Upper lobe of left lung (tissue), 6 donors: ENCODE measurements at regions not wholly inside any gene's neighbourhood (a gene's known extent, or its start where the extent isn't known, plus 50 kb on each side); places are given as distances from the start of the nearest gene placed in this dataset.

Source experiments
- ATAC-seq, 2 donors: fragments of 200-7000 bp; cut with Tn5 transposase; one replicate each; pipeline ENCODE4 v1.9.1; 2022; ENCODE audit warnings: mild to moderate bottlenecking in 2 of 2, moderate library complexity in 2 of 2; ENCODE audit not compliant: low FRiP score in 2 of 2
- DNase-seq, 2 donors: peaks; one replicate each; pipeline ENCODE4 v3.0.0-alpha.2; 2019 to 2020
- H3K27ac ChIP-seq, 4 donors: fragments of 200-600 bp; sonication (generic); one replicate each; pipeline ENCODE4 v1.5.1; 2016 to 2019
- H3K27me3 ChIP-seq, 4 donors: fragments of 200-600 bp; sonication (generic); one replicate each; pipeline ENCODE4 v1.5.1; 2017 to 2019
- H3K36me3 ChIP-seq, 4 donors: fragments of 200-600 bp; sonication (generic); one replicate each; pipeline ENCODE4 v1.5.1; 2016 to 2019
- H3K4me1 ChIP-seq, 4 donors: fragments of 200-600 bp; sonication (generic); one replicate each; pipeline ENCODE4 v1.5.1; 2018 to 2019
- H3K4me3 ChIP-seq, 4 donors: fragments of 200-600 bp; sonication (generic); one replicate each; pipeline ENCODE4 v1.5.1; 2017 to 2019; ENCODE audit warnings: mild to moderate bottlenecking in 2 of 4, moderate library complexity in 1 of 4
- H3K9me3 ChIP-seq, 4 donors: fragments of 200-600 bp; sonication (generic); one replicate each; pipeline ENCODE4 v1.5.1; 2018 to 2019
- EP300 ChIP-seq, 4 donors: sonication (generic); formaldehyde crosslinking; IDR thresholded peaks; one replicate each; pipeline ENCODE4 v1.5.1; 2017; ENCODE audit warnings: antibody characterized with exemption in 4 of 4, control low read depth in 2 of 4
- POLR2A ChIP-seq, 4 donors: fragments of 450-650 bp; IDR thresholded peaks; one replicate each; pipeline ENCODE4 v1.5.1; 2016 to 2017; ENCODE audit warnings: antibody characterized with exemption in 4 of 4, mild to moderate bottlenecking in 2 of 4
- POLR2AphosphoS5 ChIP-seq, 2 donors: sonication (generic); formaldehyde crosslinking; IDR thresholded peaks; one replicate each; pipeline ENCODE4 v1.5.1; 2017; ENCODE audit warnings: antibody characterized with exemption in 2 of 2
- WGBS, 2 donors: methylation state at CpG; one replicate each; pipeline ENCODE4 v1.1.5; 2017 to 2018; 5-methylcytosine and 5-hydroxymethylcytosine counted together
- TF ChIP-seq, protein P1 (sequence below), 6 experiments: fragments of 450-650 bp in 4 of 6; fragments of 200-600 bp in 2 of 6; sonication (generic) in 2 of 6; IDR thresholded peaks; one replicate each; pipeline ENCODE4 v1.5.1; 2016 to 2019; ENCODE audit warnings: antibody characterized with exemption in 6 of 6
- donor health status: DM: no; HTN: no; CAD: no; lungs with moderate emphysema.
- donor health status: DM: no; HTN: yes; CAD: no; lungs with severe emphysema.

DNA sequence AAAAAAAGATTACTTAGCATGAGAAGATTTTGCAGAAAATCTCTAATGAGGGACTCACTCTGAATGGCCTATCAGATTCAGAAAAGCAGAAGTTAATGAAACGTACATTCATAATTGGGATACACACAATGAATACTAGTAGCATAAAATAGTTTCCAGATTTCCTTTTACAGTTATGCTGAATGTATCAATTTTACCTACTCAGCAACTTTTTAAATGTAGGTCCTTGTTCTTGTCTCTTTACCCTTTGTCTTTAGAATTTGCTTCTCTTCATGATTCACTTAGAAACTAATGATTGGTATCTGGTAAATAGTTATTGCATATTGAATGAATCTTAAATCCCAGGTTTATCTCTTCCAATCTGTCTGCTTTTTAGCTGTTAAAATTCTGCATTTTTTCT, 458.8 kb downstream of the DSC3 start:
- no peak for ATAC-seq
- H3K4me3 ChIP-seq: no peak overlapping the region
- H3K4me1 ChIP-seq: no peaks in the 10 kb centered on the region
- DNase-seq: no peak
- H3K27me3 ChIP-seq: no peaks in the 10 kb centered on the region
- TF ChIP-seq POLR2A (IDR thresholded peaks at IDR 0.05): no peak
- TF ChIP-seq EP300 (IDR thresholded peaks at IDR 0.05): no peak
- TF ChIP-seq, protein P1, sequence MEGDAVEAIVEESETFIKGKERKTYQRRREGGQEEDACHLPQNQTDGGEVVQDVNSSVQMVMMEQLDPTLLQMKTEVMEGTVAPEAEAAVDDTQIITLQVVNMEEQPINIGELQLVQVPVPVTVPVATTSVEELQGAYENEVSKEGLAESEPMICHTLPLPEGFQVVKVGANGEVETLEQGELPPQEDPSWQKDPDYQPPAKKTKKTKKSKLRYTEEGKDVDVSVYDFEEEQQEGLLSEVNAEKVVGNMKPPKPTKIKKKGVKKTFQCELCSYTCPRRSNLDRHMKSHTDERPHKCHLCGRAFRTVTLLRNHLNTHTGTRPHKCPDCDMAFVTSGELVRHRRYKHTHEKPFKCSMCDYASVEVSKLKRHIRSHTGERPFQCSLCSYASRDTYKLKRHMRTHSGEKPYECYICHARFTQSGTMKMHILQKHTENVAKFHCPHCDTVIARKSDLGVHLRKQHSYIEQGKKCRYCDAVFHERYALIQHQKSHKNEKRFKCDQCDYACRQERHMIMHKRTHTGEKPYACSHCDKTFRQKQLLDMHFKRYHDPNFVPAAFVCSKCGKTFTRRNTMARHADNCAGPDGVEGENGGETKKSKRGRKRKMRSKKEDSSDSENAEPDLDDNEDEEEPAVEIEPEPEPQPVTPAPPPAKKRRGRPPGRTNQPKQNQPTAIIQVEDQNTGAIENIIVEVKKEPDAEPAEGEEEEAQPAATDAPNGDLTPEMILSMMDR (IDR thresholded peaks at IDR 0.05): no peak
- TF ChIP-seq POLR2AphosphoS5 (IDR thresholded peaks at IDR 0.05): no peak
- no peaks in the 10 kb centered on the region for H3K36me3 ChIP-seq
- WGBS, 2 donors: 84 to 93% methylated on average over 1 of the region's 1 CpG
- no peak overlapping the region for H3K27ac ChIP-seq
- H3K9me3 ChIP-seq: no peaks in the 10 kb centered on the region

DNA sequence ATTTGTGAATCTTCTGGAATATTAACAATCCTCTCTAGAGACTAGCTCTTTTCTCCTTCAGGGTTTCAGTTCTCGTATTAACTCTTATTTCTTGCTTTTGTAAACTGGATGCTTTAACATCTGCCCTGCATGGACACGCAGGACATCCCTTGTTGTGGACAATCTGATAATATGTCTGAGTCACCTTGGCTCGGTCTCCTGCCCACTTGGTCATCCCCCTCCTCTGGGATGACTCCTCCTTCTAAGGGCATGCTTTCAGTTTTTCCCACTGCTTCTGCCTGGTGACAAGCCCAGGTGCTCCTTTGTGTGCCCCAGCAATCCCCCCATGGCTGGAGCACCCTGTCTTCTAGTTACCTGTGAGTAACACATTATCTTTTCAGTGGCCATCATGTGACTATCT, 460.5 kb downstream of the DSC3 start:
- no peaks in the 10 kb centered on the region for H3K9me3 ChIP-seq
- no peaks in the 10 kb centered on the region for H3K27me3 ChIP-seq
- ATAC-seq: no peak
- TF ChIP-seq POLR2AphosphoS5 (IDR thresholded peaks at IDR 0.05): no peak
- TF ChIP-seq, protein P1 (IDR thresholded peaks at IDR 0.05): no peak
- TF ChIP-seq EP300 (IDR thresholded peaks at IDR 0.05): no peak
- no peak for TF ChIP-seq POLR2A (IDR thresholded peaks at IDR 0.05)
- DNase-seq: no peak
- no peaks in the 10 kb centered on the region for H3K4me1 ChIP-seq
- WGBS, 2 donors: 87 to 92% methylated on average over 3 of the region's 3 CpGs
- no peak overlapping the region for H3K4me3 ChIP-seq
- no peak overlapping the region for H3K27ac ChIP-seq
- no peaks in the 10 kb centered on the region for H3K36me3 ChIP-seq

DNA sequence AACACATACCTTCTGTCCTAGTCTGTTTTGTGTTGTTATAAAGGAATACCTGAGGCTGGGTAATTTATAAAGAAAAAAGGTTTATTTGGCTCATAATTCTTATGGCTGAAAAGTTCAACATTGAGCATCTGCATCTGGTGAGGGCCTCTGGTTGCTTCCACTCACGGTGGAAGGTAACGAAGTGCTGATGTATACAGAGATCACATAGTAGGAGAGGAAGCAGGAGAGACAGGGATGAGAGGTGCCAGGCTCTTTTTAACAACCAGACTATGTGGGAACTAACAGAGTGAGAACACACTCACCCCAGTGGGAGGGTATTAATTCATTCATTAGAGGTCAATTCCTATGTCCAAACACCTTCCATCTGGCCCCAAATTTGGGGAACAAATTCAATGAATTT, 463.8 kb downstream of the DSC3 start:
- no peaks in the 10 kb centered on the region for H3K4me1 ChIP-seq
- H3K9me3 ChIP-seq: no peaks in the 10 kb centered on the region
- H3K4me3 ChIP-seq: no peak overlapping the region
- no peak overlapping the region for H3K27ac ChIP-seq
- no peaks in the 10 kb centered on the region for H3K27me3 ChIP-seq
- no peak for ATAC-seq
- DNase-seq: no peak
- TF ChIP-seq POLR2AphosphoS5 (IDR thresholded peaks at IDR 0.05) (no peak), EP300 (IDR thresholded peaks at IDR 0.05) (no peak), POLR2A (IDR thresholded peaks at IDR 0.05) (no peak)
- TF ChIP-seq, protein P1 (IDR thresholded peaks at IDR 0.05): no peak
- no peaks in the 10 kb centered on the region for H3K36me3 ChIP-seq
- 59 to 78% methylated on average over 2 of the region's 2 CpGs for WGBS, 2 donors

DNA sequence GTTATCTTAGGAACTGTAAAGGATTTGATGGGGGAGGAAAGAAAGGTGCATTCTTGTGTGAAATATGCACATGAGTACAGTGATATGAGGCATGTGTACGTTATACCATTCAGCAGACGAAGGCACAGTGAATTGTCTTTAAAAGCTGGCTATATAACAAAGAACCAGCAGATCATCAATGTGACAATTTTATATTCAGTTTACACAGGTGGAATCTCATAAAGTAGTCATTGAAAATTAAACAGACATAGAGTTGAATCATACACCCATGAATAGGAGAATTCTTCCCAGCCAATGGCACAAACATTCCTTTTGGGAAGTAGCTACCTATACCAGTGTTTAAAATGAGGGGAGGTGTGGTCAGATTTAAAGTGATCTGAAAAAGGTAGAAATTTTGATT, 470.3 kb downstream of the DSC3 start:
- no peak overlapping the region for H3K27ac ChIP-seq
- ATAC-seq: no peak
- H3K36me3 ChIP-seq: no peaks in the 10 kb centered on the region
- H3K9me3 ChIP-seq: no peaks in the 10 kb centered on the region
- no peak overlapping the region for H3K4me3 ChIP-seq
- 78 to 90% methylated on average over 2 of the region's 2 CpGs for WGBS, 2 donors
- no peaks in the 10 kb centered on the region for H3K27me3 ChIP-seq
- no peaks in the 10 kb centered on the region for H3K4me1 ChIP-seq
- no peak for DNase-seq
- TF ChIP-seq POLR2AphosphoS5 (IDR thresholded peaks at IDR 0.05): no peak
- no peak for TF ChIP-seq EP300 (IDR thresholded peaks at IDR 0.05)
- TF ChIP-seq, protein P1 (IDR thresholded peaks at IDR 0.05): no peak
- TF ChIP-seq POLR2A (IDR thresholded peaks at IDR 0.05): no peak

DNA sequence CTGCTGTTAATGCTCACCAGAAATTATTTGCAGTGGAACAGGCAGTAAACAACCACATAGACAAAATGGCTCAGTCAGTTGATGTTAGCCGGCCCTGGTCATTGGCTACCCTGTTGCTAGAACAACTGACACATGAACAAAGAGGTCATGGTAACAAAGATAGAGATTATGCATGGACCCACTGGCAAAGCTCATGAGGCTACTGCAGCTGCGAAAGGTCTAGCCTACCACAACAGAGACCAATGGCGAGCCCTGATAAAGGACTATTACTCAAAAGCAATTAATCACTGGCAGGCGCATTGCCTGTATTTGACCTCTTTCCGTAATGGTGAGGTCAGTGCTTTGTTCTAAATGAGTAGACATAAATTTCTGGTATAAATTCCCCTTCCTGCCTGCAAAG, 474.2 kb downstream of the DSC3 start:
- Histone ChIP-seq H3K4me1 (no peaks in the 10 kb centered on the region), H3K27ac (no peak overlapping the region), H3K36me3 (no peaks in the 10 kb centered on the region), H3K4me3 (no peak overlapping the region), H3K9me3 (no peaks in the 10 kb centered on the region), H3K27me3 (no peaks in the 10 kb centered on the region)
- TF ChIP-seq EP300 (IDR thresholded peaks at IDR 0.05) (no peak), POLR2A (IDR thresholded peaks at IDR 0.05) (no peak), POLR2AphosphoS5 (IDR thresholded peaks at IDR 0.05) (no peak)
- TF ChIP-seq, protein P1 (IDR thresholded peaks at IDR 0.05): no peak
- DNase-seq: no peak
- 84 to 86% methylated on average over 5 of the region's 5 CpGs for WGBS, 2 donors
- no peak for ATAC-seq
